Fibroblast of pulmonary artery (primary cell): ENCODE measurements at regions not wholly inside any gene's neighbourhood (a gene's known extent, or its start where the extent isn't known, plus 50 kb on each side); places are given as distances from the start of the nearest gene placed in this dataset.
A peak's percentile ranks its signal among the peaks of the same experiment; 100 is the strongest.

Source experiments
- DNase-seq: peaks from one replicate; pipeline ENCODE4 v3.0.0-alpha.2; 2010; ENCODE audit warnings: low read depth
- H3K4me3 ChIP-seq: replicated peaks from 2 replicates; pipeline ENCODE4 v1.5.1; 2011; ENCODE audit warnings: low read depth, mild to moderate bottlenecking, control low read depth, low read length, moderate library complexity
- TF ChIP-seq, protein P1 (sequence below): IDR thresholded peaks from 2 replicates; pipeline ENCODE4 v1.5.1; 2011; ENCODE audit warnings: mild to moderate bottlenecking, control low read depth, low read length, inconsistent platforms; ENCODE audit errors: missing control alignments

DNA sequence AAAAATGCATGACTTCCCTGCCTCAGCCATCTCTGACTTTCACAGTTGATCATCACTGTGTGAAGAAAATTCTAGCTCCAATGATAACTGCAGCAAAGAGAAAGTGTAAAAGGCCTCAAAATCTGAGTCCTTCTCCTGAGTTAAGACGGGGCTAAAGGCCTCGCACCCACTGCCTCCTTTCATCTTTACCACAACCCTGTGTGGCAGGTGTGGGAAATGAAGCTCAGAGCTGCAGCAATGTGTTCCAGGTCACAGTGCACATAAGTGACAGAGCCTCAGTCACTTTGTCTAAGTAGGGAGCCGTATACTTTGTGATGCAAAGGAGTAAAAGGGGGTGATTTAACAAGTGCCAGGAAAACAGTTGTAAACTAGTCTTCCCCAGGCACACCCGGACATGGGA is 144.7 kb upstream of the TMCC3 start:
- TF ChIP-seq, protein P1, sequence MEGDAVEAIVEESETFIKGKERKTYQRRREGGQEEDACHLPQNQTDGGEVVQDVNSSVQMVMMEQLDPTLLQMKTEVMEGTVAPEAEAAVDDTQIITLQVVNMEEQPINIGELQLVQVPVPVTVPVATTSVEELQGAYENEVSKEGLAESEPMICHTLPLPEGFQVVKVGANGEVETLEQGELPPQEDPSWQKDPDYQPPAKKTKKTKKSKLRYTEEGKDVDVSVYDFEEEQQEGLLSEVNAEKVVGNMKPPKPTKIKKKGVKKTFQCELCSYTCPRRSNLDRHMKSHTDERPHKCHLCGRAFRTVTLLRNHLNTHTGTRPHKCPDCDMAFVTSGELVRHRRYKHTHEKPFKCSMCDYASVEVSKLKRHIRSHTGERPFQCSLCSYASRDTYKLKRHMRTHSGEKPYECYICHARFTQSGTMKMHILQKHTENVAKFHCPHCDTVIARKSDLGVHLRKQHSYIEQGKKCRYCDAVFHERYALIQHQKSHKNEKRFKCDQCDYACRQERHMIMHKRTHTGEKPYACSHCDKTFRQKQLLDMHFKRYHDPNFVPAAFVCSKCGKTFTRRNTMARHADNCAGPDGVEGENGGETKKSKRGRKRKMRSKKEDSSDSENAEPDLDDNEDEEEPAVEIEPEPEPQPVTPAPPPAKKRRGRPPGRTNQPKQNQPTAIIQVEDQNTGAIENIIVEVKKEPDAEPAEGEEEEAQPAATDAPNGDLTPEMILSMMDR = no peak
- H3K4me3 ChIP-seq = no peak overlapping the region
- no peak for DNase-seq

DNA sequence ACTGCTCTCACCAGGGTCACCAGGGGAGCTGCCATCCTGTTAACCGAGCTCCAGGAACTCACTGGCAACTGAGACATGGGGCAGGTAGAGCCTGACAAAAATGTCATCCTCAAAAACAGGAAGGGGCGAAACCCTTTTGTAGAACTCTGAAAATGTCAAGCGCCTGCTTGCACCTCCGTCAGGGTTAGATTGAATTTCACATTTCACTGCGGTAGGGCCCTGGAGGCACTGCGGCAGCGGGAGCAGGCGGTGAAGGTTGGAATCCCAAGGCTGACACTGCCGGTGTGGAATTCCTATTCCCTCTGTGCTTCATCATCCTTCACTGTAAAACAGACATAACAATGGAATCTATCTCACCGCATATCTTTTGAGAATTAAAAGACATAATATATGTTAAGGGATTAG is 142.8 kb upstream of the TMCC3 start:
- no peak overlapping the region for H3K4me3 ChIP-seq
- TF ChIP-seq, protein P1 = no peak
- no peak for DNase-seq

- DNase-seq = peak; percentile 62
- TF ChIP-seq, protein P1 = no peak
- H3K4me3 ChIP-seq = no peak overlapping the region
These were observed 142.3 kb upstream of the TMCC3 start for GRCh38 chr12:94792693-94793092.

DNA sequence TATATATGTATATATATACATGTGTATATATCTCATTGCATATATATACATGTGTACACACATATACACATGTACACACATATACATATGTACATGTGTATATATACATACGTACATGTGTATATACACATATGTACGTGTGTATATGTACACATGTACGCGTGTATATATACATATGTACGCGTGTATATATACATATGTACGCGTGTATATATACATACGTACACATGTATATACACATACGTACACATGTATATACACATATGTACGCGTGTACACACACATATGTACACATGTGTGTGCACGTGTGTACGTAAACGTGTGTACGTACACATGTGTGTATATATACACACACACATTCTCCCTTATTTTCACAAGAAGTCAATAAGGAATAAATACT is 141.6 kb upstream of the TMCC3 start:
- H3K4me3 ChIP-seq = no peak overlapping the region
- no peak for DNase-seq
- TF ChIP-seq, protein P1 = no peak

DNA sequence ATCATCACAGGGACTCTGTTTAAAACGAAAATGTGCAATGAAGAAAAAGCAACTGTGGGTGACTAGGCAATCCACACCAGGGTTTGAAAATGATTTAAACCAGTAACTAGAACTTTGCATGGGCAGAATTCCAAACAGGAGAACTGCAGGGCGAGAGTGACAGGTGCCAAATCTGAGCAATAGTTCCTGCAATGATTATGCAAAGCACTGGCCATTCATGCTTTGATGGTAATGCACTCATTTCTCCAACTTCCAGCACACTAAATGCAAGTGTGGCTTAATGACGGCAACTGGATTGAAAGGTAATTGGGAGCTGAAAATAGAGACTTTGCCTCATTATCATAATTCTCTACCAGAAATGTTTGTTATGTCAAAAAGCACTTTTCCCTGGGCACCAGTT is 140.5 kb upstream of the TMCC3 start:
- TF ChIP-seq, protein P1 = no peak
- no peak overlapping the region for H3K4me3 ChIP-seq
- no peak for DNase-seq

GRCh38 chr12:94790370-94790769 is 140.0 kb upstream of the TMCC3 start:
- no peak for DNase-seq
- TF ChIP-seq, protein P1 = no peak
- no peak overlapping the region for H3K4me3 ChIP-seq

DNA sequence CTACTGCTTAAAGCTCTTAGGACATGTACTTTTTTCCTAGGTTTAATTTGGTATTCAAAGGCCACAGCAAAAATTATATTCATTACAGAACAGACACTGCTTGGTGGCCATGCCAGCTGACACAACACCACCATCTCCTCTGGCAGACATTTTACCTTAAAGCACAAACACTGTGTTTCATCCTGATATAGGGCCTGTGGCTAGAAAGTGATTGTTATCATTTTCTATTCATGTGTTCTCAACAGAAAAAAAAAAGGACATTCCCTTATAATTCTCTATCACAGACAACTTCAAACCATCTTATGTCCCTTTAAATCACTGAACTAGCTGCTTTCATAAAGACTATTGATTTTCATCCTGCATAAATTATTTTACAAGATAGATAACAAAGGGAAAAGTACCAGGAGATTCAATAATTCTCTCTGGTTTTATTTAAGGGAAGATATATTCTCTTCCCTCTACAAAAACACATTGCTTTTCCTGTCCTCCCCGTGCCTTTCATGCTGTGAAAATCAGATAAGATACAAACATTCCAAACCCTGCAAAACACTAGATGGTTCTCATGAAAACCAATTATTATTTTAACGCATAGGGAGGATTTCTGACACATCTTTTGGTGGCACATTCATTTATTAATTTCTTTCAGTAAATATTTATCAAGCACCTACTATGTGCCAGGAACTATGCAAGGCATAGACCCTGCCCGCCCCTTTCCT is 139.3 kb upstream of the TMCC3 start:
- DNase-seq = no peak
- TF ChIP-seq, protein P1 = no peak
- H3K4me3 ChIP-seq = no peak overlapping the region
